NCI-H526 (cell line): ENCODE measurements at regions not wholly inside any gene's neighbourhood (a gene's known extent, or its start where the extent isn't known, plus 50 kb on each side); places are given as distances from the start of the nearest gene placed in this dataset.
"Not testable (repeated sequence)": the region's sequence is repeated elsewhere in the genome, so short reads cannot be mapped to it uniquely, and the experiment has no call there.

ENCODE experiments used
- DNase-seq, 2 experiments: peaks; one replicate each; lab custom pipeline; 2025; lab: John Stamatoyannopoulos, UW

DNA sequence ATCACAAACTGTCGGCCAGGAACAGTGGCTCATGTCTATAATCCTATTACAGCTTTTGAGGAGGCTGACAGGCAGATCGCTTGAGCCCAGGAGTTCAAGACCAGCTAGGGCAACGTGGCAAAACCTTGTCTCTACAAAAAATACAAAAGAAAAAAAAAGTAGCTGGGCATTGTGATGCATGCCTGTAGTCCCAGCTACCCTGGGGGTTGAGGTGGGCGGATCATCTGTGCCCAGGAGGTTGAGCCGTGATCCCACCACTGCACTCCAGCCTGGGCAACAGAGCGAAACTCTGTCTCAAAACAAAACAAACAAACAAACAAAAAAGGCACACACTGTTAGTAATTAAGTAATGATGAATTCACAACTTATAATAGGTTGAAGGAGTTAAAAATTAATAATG, 441.5 kb upstream of the PCDH15 start:
- no peak for DNase-seq

DNA sequence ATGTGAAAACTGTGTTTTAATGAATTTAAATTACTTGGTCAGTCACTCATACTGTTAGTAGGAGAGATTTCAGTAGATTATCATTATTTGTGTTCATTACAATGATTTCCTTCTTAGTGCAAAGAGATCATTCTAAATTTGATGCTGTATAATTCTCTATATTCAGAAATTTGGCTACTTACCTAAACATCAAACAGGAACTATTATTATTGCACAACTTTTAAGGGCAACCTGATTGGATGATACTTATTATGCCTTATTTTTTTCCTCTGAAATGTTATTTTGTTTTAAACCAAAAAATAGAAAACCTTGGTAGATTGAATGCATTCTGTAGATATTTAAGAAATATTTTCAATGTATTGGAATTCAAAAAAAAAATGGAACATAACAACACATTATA, 436.4 kb upstream of the PCDH15 start:
- no peak for DNase-seq

GRCh38 chr10:55233505-55233904, 432.5 kb upstream of the PCDH15 start:
- DNase-seq = no peak

- DNase-seq = no peak
These were observed 432.1 kb upstream of the PCDH15 start for GRCh38 chr10:55233090-55233489.

DNA sequence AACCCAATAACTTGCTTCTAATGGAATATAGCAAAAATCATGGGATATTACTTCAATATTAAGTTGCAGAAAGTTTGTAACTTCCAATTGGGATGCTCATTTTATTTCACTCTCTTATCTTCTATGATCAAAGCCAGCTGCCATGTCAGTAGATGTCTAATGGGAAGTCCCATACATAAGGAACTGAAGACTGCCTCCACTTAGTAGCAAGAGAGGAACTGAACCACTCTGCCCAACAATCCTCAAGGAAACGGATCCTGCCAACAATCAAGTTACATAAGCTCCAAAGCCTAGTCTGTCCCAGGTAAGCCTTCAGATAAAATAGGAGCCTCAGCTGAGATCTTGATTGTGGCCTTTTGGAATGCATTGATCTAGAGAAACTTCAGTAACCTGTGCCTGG, 431.5 kb upstream of the PCDH15 start:
- no peak for DNase-seq

GRCh38 chr10:55227967-55228366, 426.9 kb upstream of the PCDH15 start:
- no peak for DNase-seq

DNA sequence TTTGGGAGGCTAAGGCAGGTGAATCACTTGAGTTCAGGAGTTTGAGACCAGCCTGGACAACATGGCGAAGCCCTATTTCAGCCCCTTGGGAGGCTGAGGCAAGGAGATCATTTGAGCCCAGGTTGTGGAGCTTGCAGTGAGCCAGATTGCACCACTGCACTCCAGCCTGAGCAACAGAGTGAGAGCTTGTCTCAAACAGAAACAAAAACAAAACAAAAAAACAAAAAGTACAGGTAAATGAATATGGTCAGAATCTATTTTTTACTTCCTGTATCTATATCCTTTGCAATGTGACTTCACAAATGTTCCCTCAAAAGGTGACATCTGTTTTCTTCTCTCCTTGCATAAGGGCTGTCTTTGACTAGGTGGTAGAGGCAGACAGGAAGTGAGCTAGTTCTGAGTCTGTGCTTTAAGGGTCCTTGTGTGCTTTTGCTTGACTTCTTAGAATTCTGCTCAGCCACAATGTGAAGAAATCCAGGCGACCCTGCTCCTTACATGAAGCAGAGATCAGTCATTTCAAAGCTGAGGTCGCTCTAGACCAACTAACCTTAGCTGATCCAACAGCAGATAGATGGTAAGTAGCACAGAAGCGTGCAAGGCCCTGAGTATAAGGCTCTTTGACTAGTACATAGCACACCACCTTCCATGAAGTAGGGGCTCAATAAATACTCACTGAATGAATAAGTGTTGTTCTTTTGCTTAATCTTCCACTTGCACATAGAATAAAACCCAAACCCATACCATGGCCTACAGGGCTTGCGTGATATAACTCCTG, 423.2 kb upstream of the PCDH15 start:
- DNase-seq = no peak

DNA sequence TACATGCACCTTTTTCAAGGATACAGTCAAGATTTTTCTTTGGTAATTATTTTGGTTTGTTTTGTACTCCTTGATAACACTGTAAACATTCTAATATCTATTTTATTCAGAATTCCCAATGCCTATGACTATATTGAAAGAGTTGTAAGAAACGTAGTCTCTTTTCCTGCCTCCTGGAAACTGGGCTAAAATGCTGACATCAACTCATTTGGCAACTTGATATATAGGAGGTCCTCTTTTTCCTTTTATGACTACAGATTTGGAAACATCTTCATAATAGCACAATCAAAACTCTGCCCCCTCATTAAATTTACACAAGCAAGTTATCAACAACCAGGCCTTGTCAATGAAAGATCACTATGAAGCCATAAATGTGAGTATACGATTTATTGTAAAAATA, 422.3 kb upstream of the PCDH15 start:
- DNase-seq = no peak

GRCh38 chr10:55220975-55221374, 419.9 kb upstream of the PCDH15 start:
- DNase-seq = no peak

- no peak for DNase-seq
These were observed 414.7 kb upstream of the PCDH15 start for GRCh38 chr10:55215699-55216098.

- DNase-seq = no peak
These were observed 413.6 kb upstream of the PCDH15 start for GRCh38 chr10:55214608-55215007.

DNA sequence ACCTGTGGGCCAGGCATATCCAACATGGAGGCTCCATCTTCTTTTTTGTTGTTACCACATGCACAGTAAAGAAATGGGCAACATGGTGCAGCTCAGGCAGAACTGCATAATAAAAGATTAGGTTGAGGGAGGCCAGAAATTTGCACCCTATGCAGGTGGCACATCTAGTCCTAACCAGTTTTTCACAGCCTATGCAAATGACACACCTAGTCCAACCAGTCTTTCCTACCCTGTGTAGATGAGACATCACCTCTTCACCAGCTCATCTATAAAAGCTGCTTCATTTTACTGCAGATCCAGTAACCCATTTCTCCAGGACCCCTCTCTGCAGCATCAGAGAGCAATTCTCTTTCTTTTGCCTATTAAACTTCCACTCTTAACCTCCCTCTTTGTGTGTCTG, 411.0 kb upstream of the PCDH15 start:
- DNase-seq = peak; percentile 48 to 63

DNA sequence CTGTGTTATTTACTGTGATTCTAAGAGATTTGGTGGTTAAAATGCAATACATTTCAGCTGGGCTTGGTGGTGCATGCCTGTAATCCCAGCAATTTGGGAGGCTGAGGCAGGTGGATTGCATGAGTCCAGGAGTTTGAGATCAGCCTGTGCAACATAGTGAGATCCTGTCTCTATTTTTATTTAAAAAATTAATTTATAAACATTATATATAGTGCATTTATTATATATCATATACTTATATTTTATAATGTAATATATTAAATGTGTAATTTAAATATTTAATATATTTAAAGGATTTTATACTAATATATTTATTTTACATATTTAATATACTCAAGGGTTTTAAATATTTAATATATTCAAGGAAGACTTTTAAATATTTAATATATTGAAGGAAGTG, 402.8 kb upstream of the PCDH15 start:
- no peak for DNase-seq

DNA sequence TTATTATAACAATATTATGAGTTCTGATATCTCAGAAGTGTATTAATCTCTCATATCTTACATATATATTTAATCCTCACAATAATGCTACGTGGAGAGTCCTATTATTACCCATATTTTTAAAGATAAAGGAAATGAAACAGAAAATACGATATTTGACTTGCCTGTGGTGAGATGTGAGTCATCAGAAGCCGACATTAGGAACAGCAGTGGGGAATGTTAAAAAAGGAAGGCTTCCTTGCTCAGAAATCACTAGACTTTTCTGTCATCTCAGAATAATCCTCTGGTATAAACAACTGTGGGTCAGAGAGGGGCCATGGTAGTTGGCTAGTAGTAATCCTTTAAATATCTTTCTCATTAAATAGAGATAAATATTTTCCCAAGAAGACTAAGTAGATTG, 402.3 kb upstream of the PCDH15 start:
- DNase-seq = no peak

DNA sequence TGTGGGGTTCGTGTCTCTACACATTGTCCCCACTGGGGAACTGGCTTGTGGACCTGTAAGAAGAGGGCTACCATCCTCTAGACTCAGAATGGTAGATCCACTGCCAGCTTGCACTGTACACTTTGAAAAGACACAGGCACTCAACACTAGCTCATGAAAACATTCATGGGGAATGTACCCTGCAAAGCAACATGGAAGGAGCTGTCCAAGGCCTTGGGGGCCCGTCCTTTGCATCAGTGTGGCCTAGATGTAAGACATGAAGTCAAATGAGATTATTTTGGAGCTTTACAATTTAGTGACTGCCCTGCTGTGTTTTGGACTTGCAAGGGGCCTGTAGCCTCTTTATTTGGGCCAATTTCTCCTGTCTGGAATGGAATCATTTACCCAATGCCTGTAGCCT, 399.0 kb upstream of the PCDH15 start:
- no peak for DNase-seq

- DNase-seq = no peak
These were observed 390.3 kb upstream of the PCDH15 start for GRCh38 chr10:55191236-55191860.

- peak; percentile 38 to 46 for DNase-seq
These were observed 383.0 kb upstream of the PCDH15 start for GRCh38 chr10:55183993-55184392.

GRCh38 chr10:55180357-55180756, 379.3 kb upstream of the PCDH15 start:
- no peak for DNase-seq

DNA sequence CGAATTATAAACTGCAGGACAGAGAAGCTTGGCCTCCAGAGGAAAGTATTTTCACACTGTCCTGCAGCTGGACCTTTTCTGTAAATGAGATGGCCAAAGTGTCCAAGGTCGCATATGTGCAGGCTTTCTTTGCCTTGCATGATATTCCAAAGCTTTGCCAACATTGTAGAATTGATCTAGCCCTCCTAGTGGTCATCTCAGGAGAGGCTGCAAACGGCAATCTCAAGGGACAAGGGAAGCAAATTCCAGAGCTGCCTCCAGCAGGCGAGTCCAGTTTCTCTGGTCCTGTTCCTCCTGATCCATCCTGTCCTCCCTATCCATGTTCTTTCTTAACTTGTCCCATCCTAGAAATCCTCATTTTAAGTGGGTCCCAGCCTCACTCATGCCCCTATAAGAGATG, 373.4 kb upstream of the PCDH15 start:
- no peak for DNase-seq

GRCh38 chr10:55169493-55169892, 368.5 kb upstream of the PCDH15 start:
- DNase-seq = no peak

DNA sequence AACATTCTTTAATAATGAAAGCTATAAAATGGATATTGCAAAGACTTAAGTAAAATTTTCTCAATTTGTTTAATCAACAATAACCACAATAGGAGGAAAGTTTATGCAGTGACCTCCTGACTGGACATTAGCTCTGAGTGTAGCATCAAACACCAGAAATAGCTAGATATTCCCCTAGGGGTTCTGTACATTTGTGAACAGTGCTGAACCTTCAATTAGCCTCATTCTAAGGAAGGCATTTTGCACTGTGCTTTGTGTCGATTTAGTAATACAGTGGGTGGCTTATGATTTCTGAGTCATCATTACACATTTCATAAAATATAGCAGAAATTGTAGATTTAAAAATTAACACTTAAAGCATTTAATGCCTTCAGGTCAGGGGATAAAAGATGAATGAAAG, 367.3 kb upstream of the PCDH15 start:
- DNase-seq = no peak

- DNase-seq = no peak
These were observed 362.5 kb upstream of the PCDH15 start for GRCh38 chr10:55163388-55163979.

DNA sequence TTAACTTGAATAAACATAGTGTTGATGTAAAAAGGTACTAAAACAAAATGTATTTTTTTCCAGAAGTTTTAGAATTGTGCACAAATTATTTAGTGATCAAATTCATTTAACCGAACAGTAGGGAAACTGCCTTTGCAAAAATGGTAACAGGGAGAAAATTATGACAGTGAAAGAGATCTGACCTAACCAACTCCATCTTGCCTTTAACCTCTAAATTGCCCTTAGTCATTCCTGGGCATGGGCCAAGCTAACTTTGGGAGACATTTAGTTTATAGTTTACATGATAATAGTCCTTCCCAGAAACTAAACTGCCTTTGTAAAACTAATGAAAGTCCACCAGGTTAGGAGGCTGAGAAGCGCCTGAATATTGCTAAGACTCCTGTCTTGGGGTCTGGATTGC, 361.3 kb upstream of the PCDH15 start:
- DNase-seq = not testable (repeated sequence)
